ENCODE measurements at regions not wholly inside any gene's neighbourhood (a gene's known extent, or its start where the extent isn't known, plus 50 kb on each side); places are given as distances from the start of the nearest gene placed in this dataset.

- H3K36me3 Mint-ChIP-seq (ENCODE audit: low read depth), result no peaks in the 10 kb centered on the region
- no peak overlapping the region for H3K4me3 Mint-ChIP-seq
- no peaks in the 10 kb centered on the region for H3K9me3 Mint-ChIP-seq
- H3K27me3 Mint-ChIP-seq, result no peaks in the 10 kb centered on the region
- no peaks in the 10 kb centered on the region for H3K4me1 Mint-ChIP-seq (ENCODE audit: low read depth)
- H3K27ac Mint-ChIP-seq, result no peak overlapping the region
Observed at GRCh38 chr6:150651808-150652470, 52.3 kb downstream of the PLEKHG1 start.

GRCh38 chr6:150652848-150653613 lies 53.3 kb downstream of the PLEKHG1 start:
- H3K9me3 Mint-ChIP-seq, result no peaks in the 10 kb centered on the region
- no peaks in the 10 kb centered on the region for H3K27me3 Mint-ChIP-seq
- H3K27ac Mint-ChIP-seq, result no peak overlapping the region
- no peak overlapping the region for H3K4me3 Mint-ChIP-seq
- H3K4me1 Mint-ChIP-seq (ENCODE audit: low read depth), result no peaks in the 10 kb centered on the region
- H3K36me3 Mint-ChIP-seq (ENCODE audit: low read depth), result no peaks in the 10 kb centered on the region

GRCh38 chr6:150654608-150655007 lies 54.9 kb downstream of the PLEKHG1 start:
- Mint-ChIP-seq H3K27me3 (peaks cover 4% of the 10 kb centered on the region), H3K4me1 (ENCODE audit: low read depth) (no peaks in the 10 kb centered on the region), H3K4me3 (no peak overlapping the region), H3K27ac (no peak overlapping the region), H3K36me3 (ENCODE audit: low read depth) (no peaks in the 10 kb centered on the region), H3K9me3 (no peaks in the 10 kb centered on the region)

- no peaks in the 10 kb centered on the region for H3K9me3 Mint-ChIP-seq
- peaks cover 4% of the 10 kb centered on the region for H3K27me3 Mint-ChIP-seq
- no peaks in the 10 kb centered on the region for H3K4me1 Mint-ChIP-seq (ENCODE audit: low read depth)
- no peaks in the 10 kb centered on the region for H3K36me3 Mint-ChIP-seq (ENCODE audit: low read depth)
- no peak overlapping the region for H3K27ac Mint-ChIP-seq
- H3K4me3 Mint-ChIP-seq, result no peak overlapping the region
Observed at GRCh38 chr6:150656156-150656555, 56.5 kb downstream of the PLEKHG1 start.

GRCh38 chr6:150658421-150658820 lies 58.7 kb downstream of the PLEKHG1 start:
- Mint-ChIP-seq H3K27ac (no peak overlapping the region), H3K9me3 (no peaks in the 10 kb centered on the region), H3K36me3 (ENCODE audit: low read depth) (no peaks in the 10 kb centered on the region), H3K4me3 (no peak overlapping the region), H3K27me3 (peaks cover 6% of the 10 kb centered on the region), H3K4me1 (ENCODE audit: low read depth) (no peaks in the 10 kb centered on the region)

- Mint-ChIP-seq H3K4me3 (no peak overlapping the region), H3K9me3 (no peaks in the 10 kb centered on the region), H3K27me3 (peaks cover 6% of the 10 kb centered on the region), H3K27ac (no peak overlapping the region), H3K4me1 (ENCODE audit: low read depth) (no peaks in the 10 kb centered on the region), H3K36me3 (ENCODE audit: low read depth) (peaks cover 5% of the 10 kb centered on the region)
Observed at GRCh38 chr6:150659046-150659763, 59.5 kb downstream of the PLEKHG1 start.

GRCh38 chr6:150661216-150662007 lies 61.7 kb downstream of the PLEKHG1 start:
- Mint-ChIP-seq H3K9me3 (no peaks in the 10 kb centered on the region), H3K4me1 (ENCODE audit: low read depth) (no peaks in the 10 kb centered on the region), H3K27me3 (peaks cover 6% of the 10 kb centered on the region), H3K4me3 (no peak overlapping the region), H3K27ac (no peak overlapping the region), H3K36me3 (ENCODE audit: low read depth) (peaks cover 5% of the 10 kb centered on the region)

GRCh38 chr6:150662814-150663213 lies 63.1 kb downstream of the PLEKHG1 start:
- H3K4me1 Mint-ChIP-seq (ENCODE audit: low read depth), result peaks cover 4% of the 10 kb centered on the region
- no peak overlapping the region for H3K4me3 Mint-ChIP-seq
- no peaks in the 10 kb centered on the region for H3K9me3 Mint-ChIP-seq
- H3K27ac Mint-ChIP-seq, result no peak overlapping the region
- peaks cover 6% of the 10 kb centered on the region for H3K27me3 Mint-ChIP-seq
- peaks cover 5% of the 10 kb centered on the region for H3K36me3 Mint-ChIP-seq (ENCODE audit: low read depth)

GRCh38 chr6:150664091-150664490 lies 64.4 kb downstream of the PLEKHG1 start:
- H3K27ac Mint-ChIP-seq, result no peak overlapping the region
- H3K9me3 Mint-ChIP-seq, result no peaks in the 10 kb centered on the region
- H3K36me3 Mint-ChIP-seq (ENCODE audit: low read depth), result peaks cover 5% of the 10 kb centered on the region
- H3K27me3 Mint-ChIP-seq, result peaks cover 2% of the 10 kb centered on the region
- peaks cover 5% of the 10 kb centered on the region for H3K4me1 Mint-ChIP-seq (ENCODE audit: low read depth)
- H3K4me3 Mint-ChIP-seq, result no peak overlapping the region

GRCh38 chr6:150666071-150666470 lies 66.4 kb downstream of the PLEKHG1 start:
- no peaks in the 10 kb centered on the region for H3K9me3 Mint-ChIP-seq
- H3K4me3 Mint-ChIP-seq, result no peak overlapping the region
- peaks cover 5% of the 10 kb centered on the region for H3K36me3 Mint-ChIP-seq (ENCODE audit: low read depth)
- no peak overlapping the region for H3K27ac Mint-ChIP-seq
- H3K27me3 Mint-ChIP-seq, result peaks cover 2% of the 10 kb centered on the region
- H3K4me1 Mint-ChIP-seq (ENCODE audit: low read depth), result peaks cover 5% of the 10 kb centered on the region

GRCh38 chr6:150667359-150667758 lies 67.7 kb downstream of the PLEKHG1 start:
- H3K27me3 Mint-ChIP-seq, result peaks cover 2% of the 10 kb centered on the region
- no peak overlapping the region for H3K4me3 Mint-ChIP-seq
- H3K9me3 Mint-ChIP-seq, result no peaks in the 10 kb centered on the region
- H3K36me3 Mint-ChIP-seq (ENCODE audit: low read depth), result peaks cover 5% of the 10 kb centered on the region
- H3K4me1 Mint-ChIP-seq (ENCODE audit: low read depth), result peaks cover 5% of the 10 kb centered on the region
- H3K27ac Mint-ChIP-seq, result no peak overlapping the region

GRCh38 chr6:150667977-150668716 lies 68.5 kb downstream of the PLEKHG1 start:
- peaks cover 2% of the 10 kb centered on the region for H3K27me3 Mint-ChIP-seq
- peak overlapping the region; percentile 46 for H3K27ac Mint-ChIP-seq
- peaks cover 5% of the 10 kb centered on the region for H3K4me1 Mint-ChIP-seq (ENCODE audit: low read depth)
- H3K36me3 Mint-ChIP-seq (ENCODE audit: low read depth), result peaks cover 5% of the 10 kb centered on the region
- no peaks in the 10 kb centered on the region for H3K9me3 Mint-ChIP-seq
- H3K4me3 Mint-ChIP-seq, result no peak overlapping the region

GRCh38 chr6:150668900-150669302 lies 69.2 kb downstream of the PLEKHG1 start:
- no peaks in the 10 kb centered on the region for H3K27me3 Mint-ChIP-seq
- H3K36me3 Mint-ChIP-seq (ENCODE audit: low read depth), result peaks cover 2% of the 10 kb centered on the region
- H3K9me3 Mint-ChIP-seq, result no peaks in the 10 kb centered on the region
- no peak overlapping the region for H3K4me3 Mint-ChIP-seq
- peaks cover 6% of the 10 kb centered on the region for H3K4me1 Mint-ChIP-seq (ENCODE audit: low read depth)
- H3K27ac Mint-ChIP-seq, result no peak overlapping the region

GRCh38 chr6:150670311-150670710 lies 70.6 kb downstream of the PLEKHG1 start:
- peaks cover 9% of the 10 kb centered on the region for H3K4me1 Mint-ChIP-seq (ENCODE audit: low read depth)
- H3K36me3 Mint-ChIP-seq (ENCODE audit: low read depth), result no peaks in the 10 kb centered on the region
- H3K4me3 Mint-ChIP-seq, result no peak overlapping the region
- H3K9me3 Mint-ChIP-seq, result no peaks in the 10 kb centered on the region
- no peak overlapping the region for H3K27ac Mint-ChIP-seq
- H3K27me3 Mint-ChIP-seq, result no peaks in the 10 kb centered on the region
